ENCODE measurements at regions not wholly inside any gene's neighbourhood (a gene's known extent, or its start where the extent isn't known, plus 50 kb on each side); places are given as distances from the start of the nearest gene placed in this dataset.

DNA sequence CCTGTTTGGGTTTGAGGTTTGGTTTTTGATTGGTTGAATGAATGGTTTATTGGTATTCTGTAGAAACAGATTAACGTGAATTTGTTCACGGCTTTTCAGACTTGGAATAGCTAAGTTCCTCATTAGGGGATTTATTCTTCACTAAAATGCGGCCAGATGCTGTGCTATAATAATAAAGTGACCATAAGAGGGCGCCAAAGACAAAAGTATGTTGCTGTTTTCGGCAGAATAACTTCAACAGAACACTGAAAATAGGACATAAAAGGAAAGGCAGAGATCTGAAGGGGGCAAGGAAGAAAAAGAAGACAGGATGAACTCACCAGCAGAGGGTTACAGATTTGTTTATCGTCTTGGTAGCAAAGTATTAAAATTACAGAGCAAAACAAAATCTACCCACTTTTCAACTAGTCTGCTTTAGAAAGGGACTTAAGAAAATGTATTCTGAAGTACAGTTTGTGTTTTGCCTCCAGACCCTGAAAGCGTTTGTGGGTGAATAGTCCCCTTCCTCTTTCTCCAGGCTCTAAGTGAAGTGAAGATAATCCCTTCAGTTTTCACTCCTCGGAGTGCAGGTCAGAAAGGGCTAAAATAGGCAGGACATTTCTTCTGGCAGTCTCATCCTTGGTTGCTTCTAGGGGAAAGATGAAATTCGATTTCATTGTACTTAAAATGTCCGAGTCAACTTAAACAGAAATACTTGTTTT is 147.6 kb downstream of the IL20RB start:
- TF ChIP-seq GATA2 (IDR thresholded peaks at IDR 0.05; ENCODE audit: low read depth, low read length) (no peak), GATA3 (IDR thresholded peaks at IDR 0.05; ENCODE audit: low read depth, low read length) (no peak)

Data from SH-SY5Y (cell line).